ENCODE measurements at regions not wholly inside any gene's neighbourhood (a gene's known extent, or its start where the extent isn't known, plus 50 kb on each side); places are given as distances from the start of the nearest gene placed in this dataset.

GRCh38 chr6:55937261-55937947, 62.0 kb upstream of the BMP5 start:
- TF ChIP-seq CTCF (IDR thresholded peaks at IDR 0.05; ENCODE audit: low read length) (no peak), EZH2 (IDR thresholded peaks at IDR 0.05; ENCODE audit: borderline replicate concordance, low read length) (no peak)
